ENCODE measurements at regions not wholly inside any gene's neighbourhood (a gene's known extent, or its start where the extent isn't known, plus 50 kb on each side); places are given as distances from the start of the nearest gene placed in this dataset.

- DNase-seq, result no peak
- TF ChIP-seq EP300 (IDR thresholded peaks at IDR 0.05) (no peak), CTCF (IDR thresholded peaks at IDR 0.05) (no peak), POLR2A (IDR thresholded peaks at IDR 0.05) (no peak), POLR2AphosphoS5 (IDR thresholded peaks at IDR 0.05) (no peak)
- H3K27me3 ChIP-seq, result no peaks in the 10 kb centered on the region
- intact Hi-C loops (cut with DNase I), result no loop called here
- no peaks in the 10 kb centered on the region for H3K36me3 ChIP-seq
- no peaks in the 10 kb centered on the region for H3K4me1 ChIP-seq
- H3K4me3 ChIP-seq, result no peak overlapping the region
- 90 to 91% methylated on average over 3 of the region's 3 CpGs for WGBS, 2 donors
- no peak overlapping the region for H3K27ac ChIP-seq
- no peaks in the 10 kb centered on the region for H3K9me3 ChIP-seq
Measured at GRCh38 chr18:42617221-42617620, 498.3 kb downstream of the RIT2 start.

DNA sequence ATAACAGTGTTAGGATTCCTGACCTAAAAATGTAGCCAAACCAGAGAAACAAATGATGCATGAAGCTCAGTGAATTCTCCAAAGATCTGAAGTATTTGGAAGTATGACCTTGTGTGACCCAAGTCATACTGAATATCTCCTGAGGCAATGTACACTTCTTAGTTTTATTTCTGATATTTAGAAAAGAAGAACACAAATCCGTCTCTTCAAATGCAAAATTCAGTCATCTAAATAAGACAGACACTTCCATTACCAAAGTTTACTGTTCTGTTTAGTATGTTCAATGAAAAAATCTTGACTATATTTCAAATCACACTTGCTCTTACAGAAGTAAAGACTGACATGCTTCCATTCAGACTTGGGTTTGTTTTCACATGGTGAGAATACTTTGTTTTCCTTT lies 495.7 kb downstream of the RIT2 start:
- DNase-seq, result no peak
- no peaks in the 10 kb centered on the region for H3K4me1 ChIP-seq
- H3K9me3 ChIP-seq, result no peaks in the 10 kb centered on the region
- H3K27me3 ChIP-seq, result no peaks in the 10 kb centered on the region
- H3K4me3 ChIP-seq, result no peak overlapping the region
- H3K27ac ChIP-seq, result no peak overlapping the region
- no peaks in the 10 kb centered on the region for H3K36me3 ChIP-seq
- no peak for TF ChIP-seq EP300 (IDR thresholded peaks at IDR 0.05)
- TF ChIP-seq CTCF (IDR thresholded peaks at IDR 0.05), result no peak
- intact Hi-C loops (cut with DNase I), result no loop called here
- WGBS, 2 donors, result 38 to 85% methylated on average over 1 of the region's 1 CpG

GRCh38 chr18:42620657-42621056 lies 494.8 kb downstream of the RIT2 start:
- no peaks in the 10 kb centered on the region for H3K9me3 ChIP-seq
- H3K27me3 ChIP-seq, result no peaks in the 10 kb centered on the region
- no peak overlapping the region for H3K4me3 ChIP-seq
- 42 to 59% methylated on average over 2 of the region's 2 CpGs for WGBS, 2 donors
- DNase-seq, result no peak
- TF ChIP-seq EP300 (IDR thresholded peaks at IDR 0.05) (no peak), POLR2AphosphoS5 (IDR thresholded peaks at IDR 0.05) (no peak), CTCF (IDR thresholded peaks at IDR 0.05) (no peak), POLR2A (IDR thresholded peaks at IDR 0.05) (no peak)
- H3K27ac ChIP-seq, result no peak overlapping the region
- no peaks in the 10 kb centered on the region for H3K4me1 ChIP-seq
- no peaks in the 10 kb centered on the region for H3K36me3 ChIP-seq
- intact Hi-C loops (cut with DNase I), result no loop called here

- intact Hi-C loops (cut with DNase I), result no loop called here
- no peak for DNase-seq
- WGBS, 2 donors, result 81 to 88% methylated on average over 4 of the region's 4 CpGs
Measured at GRCh38 chr18:42623935-42624334, 491.6 kb downstream of the RIT2 start.

More at GRCh38 chr18:42623935-42624334, 491.6 kb downstream of the RIT2 start:
- no peaks in the 10 kb centered on the region for H3K4me1 ChIP-seq
- no peak overlapping the region for H3K27ac ChIP-seq
- H3K9me3 ChIP-seq, result no peaks in the 10 kb centered on the region
- no peak overlapping the region for H3K4me3 ChIP-seq
- no peak for TF ChIP-seq EP300 (IDR thresholded peaks at IDR 0.05)
- TF ChIP-seq CTCF (IDR thresholded peaks at IDR 0.05), result no peak
- TF ChIP-seq POLR2AphosphoS5 (IDR thresholded peaks at IDR 0.05), result no peak
- no peak for TF ChIP-seq POLR2A (IDR thresholded peaks at IDR 0.05)
- no peaks in the 10 kb centered on the region for H3K27me3 ChIP-seq
- H3K36me3 ChIP-seq, result no peaks in the 10 kb centered on the region
